Endothelial cell of umbilical vein (primary cell): ENCODE measurements at regions not wholly inside any gene's neighbourhood (a gene's known extent, or its start where the extent isn't known, plus 50 kb on each side); places are given as distances from the start of the nearest gene placed in this dataset.

Experiments
- BruUV-seq: library from RNA; stranded (reverse); fragments of 400-500 nt; replicated peaks from 2 replicates; lab custom pipeline; 2021; lab: Mats Ljungman, UMichigan
- CTCF ChIA-PET: fragments of 300-600, 350-600 bp; sonication (Branson Sonifier 250); formaldehyde crosslinking; loops from one replicate; lab custom pipeline; 2021; ENCODE audit warnings: antibody characterized with exemption, inconsistent platforms; lab: Charles Lee
- POLR2A ChIA-PET: fragments of 300-600, 350-600 bp; sonication (Branson Sonifier 250); formaldehyde crosslinking; loops from one replicate; lab custom pipeline; 2021; ENCODE audit warnings: antibody characterized with exemption, inconsistent platforms; lab: Charles Lee
- DNase-seq: peaks from one replicate; pipeline ENCODE4 v3.0.0-alpha.2; 2011; ENCODE audit warnings: low read depth, low spot score
- FAIRE-seq: peaks from 2 replicates; lab custom pipeline; 2011; peaks lifted over from hg19 to GRCh38; lab: Jason Lieb, UNC
- H2AFZ ChIP-seq: 2 replicates; pipeline ENCODE4 v1.6.0; 2012; ENCODE audit warnings: low read depth, low read length, control low read depth, inconsistent platforms
- H3K27ac ChIP-seq: 2 replicates; pipeline ENCODE4 v1.5.1; 2011; ENCODE audit warnings: low read depth, mild to moderate bottlenecking, control low read depth, low read length, moderate library complexity; ENCODE audit not compliant: insufficient read depth
- H3K27me3 ChIP-seq, 2 experiments: 2 replicates each; pipeline versions ENCODE4 v1.6.0 to v1.6.1; 2011; ENCODE audit warnings: low read length in 2 of 2, mixed read lengths in 1 of 2; ENCODE audit not compliant: control insufficient read depth in 2 of 2, insufficient read depth in 2 of 2
- H3K36me3 ChIP-seq, 2 experiments: 2 replicates in 1 of 2; 3 replicates in 1 of 2; pipeline ENCODE4 v1.5.1; 2011; ENCODE audit warnings: low read length in 2 of 2, mild to moderate bottlenecking in 1 of 2, moderate library complexity in 1 of 2; ENCODE audit not compliant: control insufficient read depth in 2 of 2, insufficient read depth in 2 of 2; ENCODE audit errors: extremely low read depth in 1 of 2
- H3K4me1 ChIP-seq: 3 replicates; pipeline ENCODE4 v1.5.1; 2011; ENCODE audit warnings: mild to moderate bottlenecking, low read length; ENCODE audit not compliant: control insufficient read depth, insufficient read depth; ENCODE audit errors: extremely low read depth
- H3K4me2 ChIP-seq: 2 replicates; pipeline ENCODE4 v1.6.1; 2011; ENCODE audit warnings: low read length, control low read depth, mixed read lengths; ENCODE audit not compliant: insufficient read depth
- H3K4me3 ChIP-seq, 3 experiments: fragments of 200-600 bp in 1 of 3; sonication (generic), shearing (Covaris generic) in 1 of 3; replicated peaks in 1 of 3; 2 replicates each; pipeline ENCODE4 v1.5.1; 2011 to 2016; ENCODE audit warnings: control low read depth in 3 of 3, low read length in 3 of 3, mild to moderate bottlenecking in 2 of 3, inconsistent platforms in 1 of 3, low read depth in 1 of 3, moderate library complexity in 1 of 3; ENCODE audit not compliant: insufficient read depth in 1 of 3
- H3K79me2 ChIP-seq: 2 replicates; pipeline ENCODE4 v1.6.0; 2012; ENCODE audit warnings: low read length, inconsistent platforms; ENCODE audit not compliant: control insufficient read depth, insufficient read depth
- H3K9ac ChIP-seq: replicated peaks from 2 replicates; pipeline ENCODE3; 2011; ENCODE audit warnings: low read length, control low read depth; ENCODE audit not compliant: insufficient read depth; ENCODE audit errors: extremely low read depth
- H3K9me1 ChIP-seq: replicated peaks from 3 replicates; pipeline ENCODE4 v1.6.0; 2011; ENCODE audit warnings: mild to moderate bottlenecking, low read length; ENCODE audit not compliant: control insufficient read depth, insufficient read depth; ENCODE audit errors: extremely low read depth
- H3K9me3 ChIP-seq: replicated peaks from 2 replicates; pipeline ENCODE4 v1.5.1; 2012; ENCODE audit warnings: low read length, inconsistent platforms; ENCODE audit not compliant: control insufficient read depth, insufficient read depth
- H4K20me1 ChIP-seq: replicated peaks from 2 replicates; pipeline ENCODE3; 2011; ENCODE audit warnings: mild to moderate bottlenecking, low read length; ENCODE audit not compliant: control insufficient read depth, insufficient read depth; ENCODE audit errors: extremely low read depth
- CTCF ChIP-seq, 2 donors: IDR thresholded peaks; 1 replicate in 1 of 2; 2 replicates in 1 of 2; pipeline ENCODE4 v1.5.1; 2011; ENCODE audit warnings: low read length in 2 of 2, mild to moderate bottlenecking in 2 of 2, moderate library complexity in 2 of 2, control low read depth in 1 of 2, inconsistent platforms in 1 of 2, low read depth in 1 of 2; ENCODE audit not compliant: insufficient read depth in 1 of 2; ENCODE audit errors: extremely low read depth in 1 of 2
- FOS ChIP-seq: IDR thresholded peaks from 2 replicates; pipeline ENCODE4 v1.6.1; 2011; ENCODE audit warnings: mild to moderate bottlenecking, low read length, moderate library complexity, borderline replicate concordance; ENCODE audit not compliant: insufficient read depth
- GATA2 ChIP-seq: IDR thresholded peaks from 2 replicates; pipeline ENCODE4 v1.7.0; 2011; ENCODE audit warnings: low read depth, mild to moderate bottlenecking, moderate library complexity, mixed read lengths, low read length; ENCODE audit not compliant: insufficient read length, insufficient read depth
- JUN ChIP-seq: IDR thresholded peaks from 2 replicates; pipeline ENCODE4 v1.6.1; 2011; ENCODE audit warnings: borderline replicate concordance, low read depth; ENCODE audit not compliant: insufficient read length, insufficient read depth
- MAX ChIP-seq: IDR thresholded peaks from 2 replicates; pipeline ENCODE4 v1.6.1; 2011; ENCODE audit not compliant: insufficient read depth, insufficient read length
- POLR2AphosphoS5 ChIP-seq: IDR thresholded peaks from 2 replicates; pipeline ENCODE4 v1.6.1; 2012; ENCODE audit warnings: low read depth, mild to moderate bottlenecking, control low read depth, low read length, moderate library complexity; ENCODE audit not compliant: insufficient read depth
- dilution Hi-C: fragments of 300-500 bp; cut with MboI; formaldehyde crosslinking; loops from one replicate; pipeline ENCODE4 v1.15.0; 2019; ENCODE audit warnings: low sequenced_read_pairs; ENCODE audit not compliant: extremely low pct_ligation_motif_present
- intact Hi-C: fragments of 100-400 bp; cut with micrococcal nuclease; formaldehyde crosslinking; loops from one replicate; pipeline ENCODE4 v1.10.0; 2022

DNA sequence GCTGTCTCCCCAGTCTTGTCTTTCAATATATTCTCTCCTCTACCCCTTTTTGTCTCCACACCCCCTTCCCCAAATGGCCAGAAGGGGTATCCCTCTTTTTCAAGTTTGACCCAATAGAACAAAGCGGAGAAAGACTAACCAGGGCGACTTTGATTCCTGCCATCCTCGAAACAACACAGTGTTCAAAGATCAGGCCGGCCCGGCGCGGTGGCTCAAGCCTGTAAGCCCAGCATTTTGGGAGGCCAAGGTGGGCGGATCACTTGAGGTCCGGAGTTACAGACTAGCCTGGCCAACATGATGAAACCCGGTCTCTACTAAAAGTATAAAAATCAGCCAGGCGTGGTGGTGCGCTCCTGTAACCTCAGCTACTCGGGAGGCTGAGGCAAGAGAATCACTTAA is 77.0 kb upstream of the IFNAR2 start:
- Histone ChIP-seq H3K27ac (no peak overlapping the region), H3K9ac (no peak overlapping the region), H3K79me2 (no peaks in the 10 kb centered on the region), H3K36me3 (no peaks in the 10 kb centered on the region), H3K4me3 (no peak overlapping the region), H4K20me1 (no peaks in the 10 kb centered on the region), H2AFZ (no peak overlapping the region), H3K27me3 (peaks cover 11 to 12% of the 10 kb centered on the region in 2 experiments), H3K9me3 (no peaks in the 10 kb centered on the region), H3K4me2 (no peak overlapping the region), H3K4me1 (no peaks in the 10 kb centered on the region), H3K9me1 (no peaks in the 10 kb centered on the region)
- DNase-seq (no peak), FAIRE-seq (no peak)
- ChIA-PET POLR2A (no interaction called here), CTCF (no interaction called here)
- intact Hi-C loops (no loop called here), dilution Hi-C loops (no loop called here)
- no TSS peak for BruUV-seq
- TF ChIP-seq MAX: no peak
- TF ChIP-seq CTCF (IDR thresholded peaks at IDR 0.05; ENCODE audit: extremely low read depth in 1 of 2, insufficient read depth in 1 of 2, low read depth in 1 of 2, low read length in 2 of 2): no peak
- TF ChIP-seq POLR2AphosphoS5: no peak
- TF ChIP-seq GATA2: no peak

GRCh38 chr21:33155005-33155404 is 74.7 kb upstream of the IFNAR2 start:
- H3K9me3 ChIP-seq: no peaks in the 10 kb centered on the region
- H3K9me1 ChIP-seq: no peaks in the 10 kb centered on the region
- FAIRE-seq (no peak), DNase-seq (no peak)
- BruUV-seq: no TSS peak
- H3K79me2 ChIP-seq: no peaks in the 10 kb centered on the region
- H2AFZ ChIP-seq: no peak overlapping the region
- CTCF ChIA-PET: interaction anchor here (0.6 kb wide), 2 partner anchors 37 to 53 kb away, joined by 3 read pairs; no protein-coding TSS in a partner anchor
- no peak overlapping the region for H3K4me3 ChIP-seq
- peaks cover 9 to 12% of the 10 kb centered on the region in 2 experiments for H3K27me3 ChIP-seq
- H4K20me1 ChIP-seq: no peaks in the 10 kb centered on the region
- TF ChIP-seq JUN: no peak
- no peak for TF ChIP-seq FOS
- no peak overlapping the region for H3K4me2 ChIP-seq
- dilution Hi-C loops: no loop called here
- intact Hi-C loops: no loop called here
- POLR2A ChIA-PET: no interaction called here
- H3K9ac ChIP-seq: no peak overlapping the region
- H3K36me3 ChIP-seq: no peaks in the 10 kb centered on the region
- H3K27ac ChIP-seq: no peak overlapping the region
- no peaks in the 10 kb centered on the region for H3K4me1 ChIP-seq
